H1 (cell line): ENCODE measurements at regions not wholly inside any gene's neighbourhood (a gene's known extent, or its start where the extent isn't known, plus 50 kb on each side); places are given as distances from the start of the nearest gene placed in this dataset.

Experiments used
- BCL11A ChIP-seq, 2 experiments: IDR thresholded peaks; one replicate each; pipeline ENCODE4 v1.6.1; 2011; ENCODE audit warnings: low read depth in 2 of 2, low read length in 2 of 2, mild to moderate bottlenecking in 2 of 2
- SIN3A ChIP-seq, 2 experiments: IDR thresholded peaks in 1 of 2; conservative IDR thresholded peaks in 1 of 2; 2 replicates each; pipeline ENCODE4 v1.6.1; 2011 to 2012; ENCODE audit warnings: low read length in 2 of 2, improper control_type of control experiment in 1 of 2, low read depth in 1 of 2, mild to moderate bottlenecking in 1 of 2
- YY1 ChIP-seq: IDR thresholded peaks from 2 replicates; pipeline ENCODE4 v1.6.1; 2011; ENCODE audit warnings: low read depth, mild to moderate bottlenecking, low read length

- no peak for TF ChIP-seq SIN3A (conservative IDR thresholded peaks at IDR 0.05 in 1 of 2, IDR thresholded peaks at IDR 0.05 in 1 of 2; ENCODE audit: low read depth in 1 of 2, low read length in 2 of 2)
- no peak for TF ChIP-seq BCL11A (IDR thresholded peaks at IDR 0.05; ENCODE audit: low read depth in 2 of 2, low read length in 2 of 2)
- no peak for TF ChIP-seq YY1
Observed at GRCh38 chr2:121092095-121092494, 192.9 kb downstream of the TFCP2L1 start (continued).
